ENCODE measurements at regions not wholly inside any gene's neighbourhood (a gene's known extent, or its start where the extent isn't known, plus 50 kb on each side); places are given as distances from the start of the nearest gene placed in this dataset.

DNA sequence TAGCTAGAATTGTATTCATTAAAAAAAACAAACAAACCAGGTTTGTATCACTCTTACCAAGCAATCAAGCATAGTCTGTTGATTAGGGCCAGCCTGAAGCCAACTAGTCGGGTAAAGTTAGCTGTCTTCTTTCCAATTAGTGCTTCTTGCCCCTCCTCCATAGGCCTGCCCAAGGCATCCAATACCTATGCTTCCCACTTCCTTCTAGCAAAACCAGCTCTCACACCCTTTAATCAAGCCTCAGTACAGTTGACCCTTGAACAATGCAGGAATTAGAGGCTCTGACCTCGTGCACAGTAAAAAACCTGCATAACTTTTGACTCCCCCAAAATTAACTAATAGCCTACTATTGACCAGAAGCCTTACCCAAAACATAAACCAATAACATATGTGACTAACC lies 119.1 kb upstream of the DTNBP1 start:
- Histone ChIP-seq H3K27ac (no peak overlapping the region), H3K36me3 (no peaks in the 10 kb centered on the region), H3K4me3 (no peak overlapping the region), H3K4me1 (ENCODE audit: insufficient read depth) (no peaks in the 10 kb centered on the region), H3K27me3 (no peaks in the 10 kb centered on the region), H3K9me3 (no peaks in the 10 kb centered on the region)
- no peak for DNase-seq
- WGBS, 3 donors = 79 to 85% (median 81%) methylated on average over 2 of the region's 2 CpGs
- TF ChIP-seq POLR2A (IDR thresholded peaks at IDR 0.05) (no peak), EP300 (IDR thresholded peaks at IDR 0.05) (no peak)
- TF ChIP-seq, protein P1, sequence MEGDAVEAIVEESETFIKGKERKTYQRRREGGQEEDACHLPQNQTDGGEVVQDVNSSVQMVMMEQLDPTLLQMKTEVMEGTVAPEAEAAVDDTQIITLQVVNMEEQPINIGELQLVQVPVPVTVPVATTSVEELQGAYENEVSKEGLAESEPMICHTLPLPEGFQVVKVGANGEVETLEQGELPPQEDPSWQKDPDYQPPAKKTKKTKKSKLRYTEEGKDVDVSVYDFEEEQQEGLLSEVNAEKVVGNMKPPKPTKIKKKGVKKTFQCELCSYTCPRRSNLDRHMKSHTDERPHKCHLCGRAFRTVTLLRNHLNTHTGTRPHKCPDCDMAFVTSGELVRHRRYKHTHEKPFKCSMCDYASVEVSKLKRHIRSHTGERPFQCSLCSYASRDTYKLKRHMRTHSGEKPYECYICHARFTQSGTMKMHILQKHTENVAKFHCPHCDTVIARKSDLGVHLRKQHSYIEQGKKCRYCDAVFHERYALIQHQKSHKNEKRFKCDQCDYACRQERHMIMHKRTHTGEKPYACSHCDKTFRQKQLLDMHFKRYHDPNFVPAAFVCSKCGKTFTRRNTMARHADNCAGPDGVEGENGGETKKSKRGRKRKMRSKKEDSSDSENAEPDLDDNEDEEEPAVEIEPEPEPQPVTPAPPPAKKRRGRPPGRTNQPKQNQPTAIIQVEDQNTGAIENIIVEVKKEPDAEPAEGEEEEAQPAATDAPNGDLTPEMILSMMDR (IDR thresholded peaks at IDR 0.05) = no peak
- intact Hi-C loops (cut with DNase I) = no loop called here

DNA sequence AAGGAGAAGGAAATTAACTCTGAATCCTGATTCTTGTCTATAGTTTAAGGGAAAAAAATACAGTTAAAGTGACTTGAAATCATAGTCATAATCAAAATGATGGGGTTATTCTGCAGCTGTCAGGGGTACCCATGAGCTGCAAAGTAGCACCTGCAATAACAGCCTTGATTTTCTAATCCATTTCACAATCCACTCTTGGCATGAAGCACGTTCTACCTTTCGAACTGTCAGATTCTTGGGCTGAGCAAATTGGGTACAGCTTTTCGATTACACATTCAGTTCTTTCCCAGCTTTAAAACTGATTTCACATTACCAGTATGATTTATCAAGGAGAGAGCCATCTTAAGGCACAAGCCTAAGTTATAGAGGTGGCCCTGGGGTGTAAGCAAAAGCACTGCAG lies 118.5 kb upstream of the DTNBP1 start:
- Histone ChIP-seq H3K4me3 (no peak overlapping the region), H3K27ac (no peak overlapping the region), H3K4me1 (ENCODE audit: insufficient read depth) (no peaks in the 10 kb centered on the region), H3K27me3 (no peaks in the 10 kb centered on the region), H3K36me3 (no peaks in the 10 kb centered on the region), H3K9me3 (no peaks in the 10 kb centered on the region)
- WGBS, 3 donors = 71 to 88% (median 82%) methylated on average over 3 of the region's 3 CpGs
- DNase-seq = no peak
- TF ChIP-seq, protein P1 (IDR thresholded peaks at IDR 0.05) = no peak
- TF ChIP-seq EP300 (IDR thresholded peaks at IDR 0.05) (no peak), POLR2A (IDR thresholded peaks at IDR 0.05) (no peak)
- intact Hi-C loops (cut with DNase I) = no loop called here

GRCh38 chr6:15780437-15780836 lies 117.6 kb upstream of the DTNBP1 start:
- Histone ChIP-seq H3K4me3 (no peak overlapping the region), H3K36me3 (no peaks in the 10 kb centered on the region), H3K4me1 (ENCODE audit: insufficient read depth) (no peaks in the 10 kb centered on the region), H3K27me3 (no peaks in the 10 kb centered on the region), H3K9me3 (no peaks in the 10 kb centered on the region), H3K27ac (no peak overlapping the region)
- no peak for TF ChIP-seq POLR2A (IDR thresholded peaks at IDR 0.05)
- TF ChIP-seq, protein P1 (IDR thresholded peaks at IDR 0.05) = no peak
- no peak for TF ChIP-seq EP300 (IDR thresholded peaks at IDR 0.05)
- intact Hi-C loops (cut with DNase I) = no loop called here
- DNase-seq = no peak
- 47 to 72% (median 49%) methylated on average over 2 of the region's 2 CpGs for WGBS, 3 donors

DNA sequence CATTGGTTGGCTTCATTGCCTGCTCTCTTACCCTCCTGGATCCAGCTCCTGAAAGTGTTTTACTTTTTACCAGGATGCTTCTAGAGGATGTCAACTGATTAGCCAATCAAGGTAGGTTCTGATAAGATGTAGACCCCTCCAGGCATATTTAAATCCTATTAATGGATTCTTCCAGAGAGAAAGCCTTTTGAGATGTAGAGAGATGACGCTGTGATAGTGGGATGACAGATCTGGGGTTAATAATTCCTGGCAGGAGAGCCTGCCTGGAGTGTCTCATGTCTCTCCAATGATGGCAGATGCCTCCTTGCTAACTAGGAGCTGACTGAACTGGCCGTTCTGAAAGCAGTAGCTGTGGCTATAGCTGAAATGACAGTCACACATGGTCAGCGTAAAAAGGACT lies 116.9 kb upstream of the DTNBP1 start:
- no peak overlapping the region for H3K4me3 ChIP-seq
- no peaks in the 10 kb centered on the region for H3K36me3 ChIP-seq
- no peaks in the 10 kb centered on the region for H3K27me3 ChIP-seq
- TF ChIP-seq, protein P1 (IDR thresholded peaks at IDR 0.05) = no peak
- TF ChIP-seq POLR2A (IDR thresholded peaks at IDR 0.05) (no peak), EP300 (IDR thresholded peaks at IDR 0.05) (no peak)
- intact Hi-C loops (cut with DNase I) = no loop called here
- H3K9me3 ChIP-seq = no peaks in the 10 kb centered on the region
- H3K4me1 ChIP-seq (ENCODE audit: insufficient read depth) = no peaks in the 10 kb centered on the region
- H3K27ac ChIP-seq = no peak overlapping the region
- 67 to 73% (median 73%) methylated on average over 3 of the region's 3 CpGs for WGBS, 3 donors
- DNase-seq = no peak

All from ovary (tissue), 7 donors.